Liver (tissue), 3 donors: ENCODE measurements at regions not wholly inside any gene's neighbourhood (a gene's known extent, or its start where the extent isn't known, plus 50 kb on each side); places are given as distances from the start of the nearest gene placed in this dataset.
"Not testable (repeated sequence)": the region's sequence is repeated elsewhere in the genome, so short reads cannot be mapped to it uniquely, and the experiment has no call there.

Experiments used
- CTCF ChIP-seq: fragments of 150-350 bp; IDR thresholded peaks from 2 replicates; pipeline ENCODE4 v1.5.1; 2017; ENCODE audit warnings: improper control_type of control experiment, low read depth, low read length; ENCODE audit not compliant: missing input control
- EGR1 ChIP-seq, 2 donors: IDR thresholded peaks; 2 replicates each; pipeline ENCODE4 v1.6.1; 2016 to 2018; ENCODE audit warnings: antibody characterized with exemption in 2 of 2, low read depth in 2 of 2
- GABPA ChIP-seq, 2 donors: IDR thresholded peaks in 1 of 2; conservative IDR thresholded peaks in 1 of 2; 2 replicates each; pipeline ENCODE4 v1.6.1; 2016; ENCODE audit warnings: antibody characterized with exemption in 2 of 2, mild to moderate bottlenecking in 1 of 2, moderate library complexity in 1 of 2
- HNF4G ChIP-seq: IDR thresholded peaks from 2 replicates; pipeline ENCODE4 v1.6.1; 2016; ENCODE audit warnings: antibody characterized with exemption
- JUND ChIP-seq, 2 donors: IDR thresholded peaks; 2 replicates each; pipeline ENCODE4 v1.6.1; 2016; ENCODE audit warnings: antibody characterized with exemption in 2 of 2
- MAX ChIP-seq: IDR thresholded peaks from 2 replicates; pipeline ENCODE4 v1.6.1; 2016; ENCODE audit warnings: antibody characterized with exemption
- REST ChIP-seq: IDR thresholded peaks from 2 replicates; pipeline ENCODE4 v1.6.1; 2016; ENCODE audit warnings: antibody characterized with exemption, mild to moderate bottlenecking
- SP1 ChIP-seq: IDR thresholded peaks from 2 replicates; pipeline ENCODE4 v1.6.1; 2018; ENCODE audit warnings: antibody characterized with exemption, mild to moderate bottlenecking
- TAF1 ChIP-seq: conservative IDR thresholded peaks from 2 replicates; pipeline ENCODE4 v1.6.1; 2016; ENCODE audit warnings: antibody characterized with exemption, mild to moderate bottlenecking
- YY1 ChIP-seq: IDR thresholded peaks from 2 replicates; pipeline ENCODE4 v1.6.1; 2016; ENCODE audit warnings: antibody characterized with exemption, mild to moderate bottlenecking
- ZBTB33 ChIP-seq: IDR thresholded peaks from 2 replicates; pipeline ENCODE4 v1.6.1; 2016; ENCODE audit warnings: antibody characterized with exemption
- donor health status: healthy.
- donor health status: healthy.

- not testable (repeated sequence) for TF ChIP-seq MAX; CTCF; GABPA (IDR thresholded peaks at IDR 0.05 in 1 of 2, conservative IDR thresholded peaks at IDR 0.05 in 1 of 2); EGR1 (IDR thresholded peaks at IDR 0.05; ENCODE audit: low read depth in 2 of 2); SP1; TAF1; YY1; JUND (IDR thresholded peaks at IDR 0.05); REST; ZBTB33; HNF4G
These were observed 2890.3 kb upstream of the OR11H1 start for GRCh38 chr22:12637566-12638166.
